ENCODE measurements at regions not wholly inside any gene's neighbourhood (a gene's known extent, or its start where the extent isn't known, plus 50 kb on each side); places are given as distances from the start of the nearest gene placed in this dataset.

GRCh38 chr12:92492995-92493394 lies 209.8 kb upstream of the PLEKHG7 start:
- no peak for DNase-seq

- no peak for DNase-seq
Measured at GRCh38 chr12:92492291-92492690, 210.5 kb upstream of the PLEKHG7 start.

- DNase-seq = no peak
Measured at GRCh38 chr12:92489781-92490180, 213.0 kb upstream of the PLEKHG7 start.

- DNase-seq = no peak
Measured at GRCh38 chr12:92488735-92489134, 214.1 kb upstream of the PLEKHG7 start.

- DNase-seq = no peak
Measured at GRCh38 chr12:92487138-92487485, 215.7 kb upstream of the PLEKHG7 start.

GRCh38 chr12:92486443-92487137 lies 216.2 kb upstream of the PLEKHG7 start:
- no peak for DNase-seq

GRCh38 chr12:92485351-92486348 lies 217.1 kb upstream of the PLEKHG7 start:
- DNase-seq = no peak

- no peak for DNase-seq
Measured at GRCh38 chr12:92482599-92482998, 220.2 kb upstream of the PLEKHG7 start.

GRCh38 chr12:92481066-92481465 lies 221.7 kb upstream of the PLEKHG7 start:
- no peak for DNase-seq

- DNase-seq = no peak
Measured at GRCh38 chr12:92478692-92479091, 224.1 kb upstream of the PLEKHG7 start.

- no peak for DNase-seq
Measured at GRCh38 chr12:92476844-92477243, 225.9 kb upstream of the PLEKHG7 start.

GRCh38 chr12:92473564-92473963 lies 229.2 kb upstream of the PLEKHG7 start:
- no peak for DNase-seq

- no peak for DNase-seq
Measured at GRCh38 chr12:92472201-92472600, 230.6 kb upstream of the PLEKHG7 start.

GRCh38 chr12:92471551-92471950 lies 231.2 kb upstream of the PLEKHG7 start:
- DNase-seq = no peak

GRCh38 chr12:92470608-92471021 lies 232.2 kb upstream of the PLEKHG7 start:
- no peak for DNase-seq

GRCh38 chr12:92469837-92470236 lies 233.0 kb upstream of the PLEKHG7 start:
- DNase-seq = no peak

GRCh38 chr12:92468358-92469020 lies 234.3 kb upstream of the PLEKHG7 start:
- DNase-seq = no peak

- no peak for DNase-seq
Measured at GRCh38 chr12:92467886-92468285, 234.9 kb upstream of the PLEKHG7 start.

GRCh38 chr12:92466391-92467305 lies 236.1 kb upstream of the PLEKHG7 start:
- DNase-seq = peak; percentile 24

- DNase-seq = no peak
Measured at GRCh38 chr12:92465786-92466295, 236.9 kb upstream of the PLEKHG7 start.

GRCh38 chr12:92464911-92465310 lies 237.9 kb upstream of the PLEKHG7 start:
- peak; percentile 7 for DNase-seq

- no peak for DNase-seq
Measured at GRCh38 chr12:92463171-92463570, 239.6 kb upstream of the PLEKHG7 start.
